ENCODE measurements at regions not wholly inside any gene's neighbourhood (a gene's known extent, or its start where the extent isn't known, plus 50 kb on each side); places are given as distances from the start of the nearest gene placed in this dataset.
"Not testable (repeated sequence)": the region's sequence is repeated elsewhere in the genome, so short reads cannot be mapped to it uniquely, and the experiment has no call there.

DNA sequence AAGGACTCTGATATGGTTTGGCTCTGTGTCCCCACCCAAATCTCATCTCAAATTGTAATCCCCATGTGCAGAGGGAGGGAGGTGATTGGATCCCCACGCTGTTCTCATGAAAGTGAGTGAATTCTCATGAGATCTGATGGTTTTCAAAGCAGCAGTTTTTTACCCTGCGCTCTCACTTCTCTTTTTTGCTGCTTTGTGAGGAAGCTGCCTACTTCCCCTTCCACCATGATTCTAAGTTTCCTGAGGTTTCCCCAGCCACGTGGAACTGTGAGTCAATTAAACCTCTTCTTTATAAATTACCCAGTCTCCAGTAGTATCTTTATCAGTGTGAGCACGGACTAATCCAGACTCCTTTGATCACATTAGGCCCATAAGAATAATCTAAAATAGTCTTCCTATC, 719.7 kb upstream of the CDH8 start:
- DNase-seq (ENCODE audit: low spot score) = no peak

GRCh38 chr16:62752854-62753253, 716.6 kb upstream of the CDH8 start:
- no peak for DNase-seq (ENCODE audit: low spot score)

GRCh38 chr16:62751218-62751617, 715.0 kb upstream of the CDH8 start:
- no peak for DNase-seq (ENCODE audit: low spot score)

DNA sequence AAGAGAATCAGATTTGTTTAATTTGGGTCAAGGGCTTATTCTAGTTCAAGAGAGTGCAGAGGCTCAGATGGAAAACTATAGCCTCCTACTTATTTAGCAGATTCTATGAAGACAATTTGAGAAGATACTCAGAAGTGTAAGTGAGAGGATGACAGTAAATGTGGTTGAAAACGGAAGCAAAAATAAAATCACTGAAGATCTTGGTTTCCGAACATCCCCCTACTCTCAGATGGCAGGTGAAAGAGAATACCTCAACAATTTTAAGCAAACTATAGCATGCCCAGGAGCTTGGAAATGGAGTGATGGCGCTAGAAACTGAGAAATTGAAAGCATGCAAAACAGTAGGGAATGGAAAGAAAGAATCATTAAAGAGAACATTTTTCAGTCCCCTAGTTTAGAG, 705.5 kb upstream of the CDH8 start:
- DNase-seq (ENCODE audit: low spot score) = no peak

DNA sequence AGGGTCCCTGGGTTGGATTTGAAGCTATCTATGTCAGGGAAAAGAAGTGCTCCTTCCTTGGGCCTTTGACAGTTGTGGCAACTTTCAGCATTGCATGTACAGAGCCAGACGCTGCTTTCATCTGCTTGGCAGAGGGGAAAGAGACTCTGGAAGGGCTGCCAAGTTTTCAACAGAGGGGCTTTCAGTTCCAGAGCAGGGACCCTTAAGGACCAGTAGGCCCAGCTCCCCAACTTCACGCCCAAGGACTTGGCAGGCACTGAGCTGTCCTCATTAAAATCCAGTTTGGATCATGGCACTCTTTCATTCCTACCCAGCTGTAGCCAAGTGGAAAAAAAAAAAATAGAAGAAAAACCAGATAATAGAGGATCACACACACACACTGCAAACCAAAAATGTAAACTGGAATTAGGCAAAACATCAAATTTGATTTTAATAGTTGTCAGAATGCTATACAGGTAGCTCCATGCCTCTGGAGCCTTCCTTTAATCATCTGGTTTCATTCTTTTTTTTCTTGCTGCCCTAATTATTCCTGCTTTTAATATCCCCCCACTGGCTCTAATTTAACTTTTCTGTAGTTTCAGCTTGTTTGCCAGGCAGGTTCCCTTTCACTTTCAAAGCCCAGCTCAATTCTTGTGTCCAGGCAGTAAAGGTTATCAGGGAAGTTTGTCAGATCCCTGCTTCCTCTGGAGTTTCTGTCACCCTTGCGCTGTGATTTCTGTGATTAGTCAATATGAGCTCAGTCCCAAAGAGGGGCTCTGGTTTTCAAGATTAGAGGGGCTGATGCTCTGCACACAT, 702.6 kb upstream of the CDH8 start:
- no peak for DNase-seq (ENCODE audit: low spot score)

DNA sequence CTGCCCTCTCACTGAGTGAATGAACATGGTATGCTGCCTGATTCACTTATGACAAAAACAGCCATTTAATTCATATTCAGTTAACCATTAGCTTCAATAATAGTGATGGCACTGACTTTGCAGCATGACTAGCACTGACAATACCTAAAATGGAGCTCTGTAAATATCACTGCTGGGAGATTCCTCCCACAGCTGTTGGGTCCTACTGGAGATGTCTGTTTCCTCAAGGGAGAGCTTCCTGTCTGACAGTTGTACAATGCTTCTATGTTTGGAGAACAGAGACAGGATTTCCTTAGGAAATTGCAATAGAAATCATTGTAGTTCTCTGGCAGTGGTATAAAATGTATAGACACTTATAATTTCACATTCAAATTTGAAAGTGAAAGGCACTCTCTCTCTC, 695.9 kb upstream of the CDH8 start:
- DNase-seq (ENCODE audit: low spot score) = no peak

DNA sequence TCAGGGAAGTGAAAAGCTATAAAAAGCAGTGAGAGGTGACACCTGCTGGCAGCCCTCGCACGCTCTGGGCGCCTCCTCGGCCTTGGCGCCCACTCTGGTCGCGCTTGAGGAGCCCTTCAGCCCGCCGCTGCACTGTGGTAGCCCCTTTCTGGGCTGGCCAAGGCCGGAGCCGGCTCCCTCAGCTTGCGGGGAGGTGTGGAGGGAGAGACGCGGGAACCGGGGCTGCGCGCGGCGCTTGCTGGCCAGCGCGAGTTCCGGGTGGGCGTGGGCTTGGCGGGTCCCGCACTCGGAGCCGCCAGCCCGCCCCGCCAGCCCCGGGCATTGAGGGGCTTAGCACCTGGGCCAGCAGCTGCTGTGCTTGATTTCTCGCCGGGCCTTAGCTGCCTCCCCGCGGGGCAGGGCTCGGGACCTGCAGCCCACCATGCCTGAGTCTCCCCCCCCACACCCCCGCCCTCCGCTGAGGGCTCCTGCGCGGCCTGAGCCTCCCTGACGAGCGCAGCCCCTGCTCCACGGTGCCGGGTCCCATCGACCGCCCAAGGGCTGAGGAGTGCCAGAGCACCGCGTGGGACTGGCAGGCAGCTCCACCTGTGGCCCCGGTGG, 688.5 kb upstream of the CDH8 start:
- not testable (repeated sequence) for DNase-seq (ENCODE audit: low spot score)

- no peak for DNase-seq (ENCODE audit: low spot score)
Measured at GRCh38 chr16:62720651-62721050, 684.4 kb upstream of the CDH8 start.

DNA sequence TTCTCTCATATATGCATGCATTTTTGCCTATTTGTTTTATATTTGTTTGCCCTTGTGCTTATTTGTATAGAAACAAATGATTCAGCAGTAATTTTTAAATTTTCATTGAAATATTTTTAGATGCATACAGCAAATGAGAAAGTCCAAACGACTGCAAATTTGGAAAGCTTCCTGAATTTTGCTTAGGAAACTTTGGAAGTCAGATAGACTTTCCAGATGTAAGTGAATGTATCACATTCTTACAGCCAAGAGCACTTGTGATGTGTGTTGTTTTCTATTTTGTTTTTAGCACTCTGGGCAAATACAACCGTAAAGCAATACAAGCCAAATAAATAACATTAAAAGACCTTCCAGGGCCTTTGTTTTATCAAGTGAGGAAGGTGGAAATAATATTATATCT, 680.8 kb upstream of the CDH8 start:
- no peak for DNase-seq (ENCODE audit: low spot score)

GRCh38 chr16:62715701-62716100, 679.5 kb upstream of the CDH8 start:
- DNase-seq (ENCODE audit: low spot score) = no peak

DNA sequence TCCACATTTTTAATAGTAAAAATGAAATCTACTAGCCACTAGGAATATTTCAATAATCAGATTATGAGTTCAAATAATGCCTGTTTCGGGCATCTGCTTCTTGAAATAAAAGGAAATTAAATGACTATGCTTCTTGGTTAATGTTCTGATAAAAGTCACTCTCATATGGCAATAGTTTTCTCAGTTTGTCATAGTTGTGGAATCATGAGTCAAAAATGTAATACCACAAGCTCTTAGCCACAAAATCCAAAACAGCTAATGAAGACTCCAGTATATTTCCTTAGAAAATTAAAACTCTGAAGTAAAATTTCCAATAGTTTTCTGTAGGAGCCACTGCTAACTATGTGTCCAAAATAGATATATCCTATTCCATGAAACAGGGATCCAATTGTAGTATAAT, 676.3 kb upstream of the CDH8 start:
- DNase-seq (ENCODE audit: low spot score) = no peak

DNA sequence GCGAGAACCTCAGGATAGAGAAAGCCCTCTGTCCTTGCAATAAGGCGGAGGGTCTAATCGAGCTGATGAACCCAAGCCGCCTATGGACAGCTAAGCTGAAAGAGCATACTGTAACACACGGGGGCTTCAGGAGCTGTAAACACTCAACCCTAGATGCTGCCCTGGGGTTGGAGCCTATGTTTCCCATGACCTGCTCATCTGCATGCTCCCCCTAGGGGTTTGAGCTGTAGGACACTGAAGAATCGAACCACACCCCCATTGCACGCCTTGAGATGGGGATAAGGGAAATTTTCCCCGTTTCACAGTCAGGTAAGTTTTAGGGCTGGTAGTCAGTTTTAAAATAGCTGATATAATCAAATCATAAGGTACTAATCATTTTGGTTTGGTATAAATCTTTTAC, 675.6 kb upstream of the CDH8 start:
- DNase-seq (ENCODE audit: low spot score) = no peak

GRCh38 chr16:62709794-62710193, 673.6 kb upstream of the CDH8 start:
- no peak for DNase-seq (ENCODE audit: low spot score)

DNA sequence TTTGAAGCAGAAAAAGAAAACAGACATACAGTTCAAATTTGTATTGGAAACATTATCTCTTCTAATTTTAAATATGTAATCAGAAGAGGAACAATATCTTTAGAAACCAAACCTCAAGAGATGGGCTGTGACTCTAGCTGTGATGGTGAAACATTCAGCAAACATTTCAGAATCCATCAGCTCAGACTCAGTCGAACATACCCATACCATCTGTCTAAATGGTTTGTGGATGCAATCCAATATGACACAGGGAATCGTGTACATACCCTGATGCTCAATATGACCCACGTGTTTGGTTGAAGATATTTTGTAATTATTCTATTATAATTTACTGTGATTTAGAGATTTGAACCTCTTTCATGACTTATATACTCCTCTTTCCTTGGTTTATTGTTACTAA, 665.2 kb upstream of the CDH8 start:
- no peak for DNase-seq (ENCODE audit: low spot score)

DNA sequence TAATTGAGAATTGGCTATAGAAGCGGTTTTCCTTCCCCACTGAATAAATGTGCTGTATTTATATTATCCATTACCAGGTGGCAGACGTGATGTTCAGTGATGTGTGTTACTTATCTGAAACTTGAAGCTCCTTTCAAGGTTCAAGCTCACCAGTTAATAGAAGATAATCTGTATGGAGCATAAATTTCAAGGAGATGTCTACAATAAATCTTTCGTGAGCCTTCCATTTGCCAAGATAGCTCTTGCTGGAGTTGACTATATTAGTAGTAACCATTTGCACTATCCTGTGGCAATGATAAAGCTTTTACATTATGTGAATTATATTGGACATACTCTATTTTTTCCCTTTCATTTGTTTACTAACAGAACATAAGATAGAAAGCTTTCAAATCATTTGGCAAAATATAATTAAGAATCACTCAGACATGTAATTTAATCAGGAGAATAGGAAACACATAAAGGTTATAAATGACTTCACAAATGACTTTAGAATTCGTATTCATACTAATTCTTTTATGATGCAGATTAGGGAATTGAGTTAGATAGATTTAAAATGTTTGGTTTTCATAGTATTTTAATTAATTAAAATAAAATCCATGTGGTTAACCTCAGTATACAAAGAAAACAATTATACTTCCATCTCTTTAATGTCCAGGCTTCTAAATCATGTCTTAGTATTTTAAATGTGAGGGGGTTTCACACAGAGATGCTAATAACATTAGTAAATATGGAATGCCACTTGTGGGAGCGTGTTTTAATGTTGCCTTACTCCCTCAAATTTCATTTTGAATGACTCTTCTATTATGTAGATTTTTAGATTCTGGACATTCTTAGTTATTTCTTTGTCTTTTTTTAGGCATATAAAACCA, 664.4 kb upstream of the CDH8 start:
- no peak for DNase-seq (ENCODE audit: low spot score)

GRCh38 chr16:62692685-62693084, 656.4 kb upstream of the CDH8 start:
- no peak for DNase-seq (ENCODE audit: low spot score)

DNA sequence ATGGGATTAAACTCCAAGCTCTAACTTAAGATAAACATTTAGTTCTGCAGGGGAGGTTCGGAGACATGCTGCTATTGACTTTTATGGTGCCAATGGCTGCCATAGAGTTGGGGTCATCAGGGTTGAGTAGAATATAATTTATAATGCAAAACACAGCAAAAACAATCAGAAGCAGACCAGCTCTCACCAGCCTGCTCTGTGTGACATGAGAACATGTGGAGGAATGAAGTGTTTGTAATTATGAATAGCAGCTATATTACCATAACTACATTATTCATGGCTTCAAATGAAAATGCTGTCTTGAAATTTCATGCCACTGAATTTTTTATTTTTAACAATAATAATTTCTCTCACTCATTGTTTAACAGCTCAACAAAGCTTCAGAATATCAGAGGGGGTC, 645.6 kb upstream of the CDH8 start:
- no peak for DNase-seq (ENCODE audit: low spot score)

DNA sequence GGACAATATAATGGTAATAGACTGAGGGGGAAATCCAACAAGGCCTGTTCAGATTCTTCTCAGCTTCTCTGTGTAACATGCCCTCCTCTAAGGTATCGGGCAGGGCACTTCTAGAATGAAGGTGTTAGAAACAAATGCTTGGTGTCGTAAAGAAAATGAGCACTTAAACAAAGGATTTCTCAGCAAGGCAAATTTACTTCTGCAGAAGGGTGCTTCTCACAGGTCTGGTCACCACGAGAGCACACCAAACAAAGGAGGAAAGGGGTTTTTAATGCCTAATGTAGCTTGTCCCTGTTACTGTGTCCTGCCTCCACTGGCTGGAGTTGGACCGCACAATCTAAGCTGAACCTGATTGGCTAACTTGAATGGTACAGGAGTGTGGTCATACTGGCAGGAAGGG, 642.6 kb upstream of the CDH8 start:
- no peak for DNase-seq (ENCODE audit: low spot score)

DNA sequence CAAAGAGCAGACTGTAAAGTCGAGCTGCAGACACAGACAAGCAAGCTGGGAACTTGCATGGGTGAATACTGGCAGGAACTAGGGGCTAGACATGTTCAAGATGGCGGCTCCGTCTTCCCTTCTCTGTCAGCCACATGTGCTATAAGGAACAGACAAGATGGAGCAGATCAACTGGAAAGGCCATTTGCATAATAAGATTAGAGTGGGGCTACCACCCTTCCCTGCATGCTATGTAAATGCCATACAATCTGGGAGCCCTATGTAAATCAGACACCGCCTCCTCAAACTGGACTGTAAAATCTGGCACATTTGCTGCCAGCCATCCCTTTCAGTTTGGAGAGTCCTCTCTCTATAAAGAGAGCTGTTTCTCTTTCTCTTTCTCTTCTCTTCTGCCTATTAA, 640.1 kb upstream of the CDH8 start:
- no peak for DNase-seq (ENCODE audit: low spot score)

DNA sequence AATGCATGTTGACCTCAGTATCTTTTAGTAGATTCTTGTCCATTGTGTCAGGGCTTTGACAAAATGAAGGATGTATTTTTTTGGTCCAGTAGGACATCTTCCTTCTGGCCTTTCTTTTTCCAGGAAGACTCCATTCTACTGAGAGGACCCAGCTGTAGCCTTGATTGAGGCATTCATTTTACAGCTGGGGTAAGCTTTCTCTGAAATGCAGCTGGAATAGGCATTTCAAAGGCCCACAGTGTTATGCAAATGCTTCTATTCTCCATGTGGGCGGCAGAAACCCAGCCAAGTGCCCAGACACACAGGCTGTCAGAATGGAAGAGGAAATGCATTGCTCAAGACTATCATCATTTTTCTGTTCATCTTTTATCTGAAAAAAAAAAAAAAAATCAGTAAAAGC, 629.0 kb upstream of the CDH8 start:
- no peak for DNase-seq (ENCODE audit: low spot score)

DNA sequence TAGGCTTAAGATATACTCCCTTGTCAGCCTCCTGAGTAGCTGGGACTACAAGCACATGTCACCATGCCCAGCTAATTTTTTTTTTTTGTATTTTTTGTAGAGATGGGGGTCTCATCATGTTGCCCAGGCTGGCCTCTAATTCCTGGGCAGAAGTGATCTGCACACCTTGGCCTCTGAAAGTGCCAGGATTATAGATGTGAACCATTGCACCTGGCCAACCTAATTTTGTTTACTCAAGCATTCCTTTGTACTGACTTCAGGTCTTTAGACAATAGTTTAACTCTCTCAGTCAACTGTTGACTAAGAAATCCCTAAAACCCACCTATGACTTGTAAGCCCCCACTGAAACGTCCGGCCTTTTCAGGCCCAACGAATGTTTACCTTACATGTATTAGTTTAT, 628.3 kb upstream of the CDH8 start:
- DNase-seq (ENCODE audit: low spot score) = no peak

DNA sequence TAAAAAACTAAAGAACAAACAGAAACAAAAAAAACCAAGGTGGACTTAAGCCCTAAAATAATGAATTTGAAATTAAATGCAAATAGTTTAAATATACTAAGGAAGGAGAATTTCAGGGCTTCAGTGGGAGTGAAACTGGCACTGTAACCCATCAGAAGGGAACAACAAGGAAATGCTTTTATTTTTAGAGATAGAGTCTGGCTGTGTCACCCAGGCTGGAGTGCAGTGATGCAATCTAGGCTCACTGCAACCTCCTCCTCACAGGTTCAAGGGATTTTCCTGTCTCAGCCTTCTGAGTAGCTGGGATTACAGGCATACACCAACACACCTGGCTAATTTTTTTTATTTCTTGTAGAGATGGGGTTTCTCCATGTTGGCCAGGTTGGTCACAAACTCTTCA, 625.2 kb upstream of the CDH8 start:
- DNase-seq (ENCODE audit: low spot score) = no peak

- no peak for DNase-seq (ENCODE audit: low spot score)
Measured at GRCh38 chr16:62657116-62657515, 620.9 kb upstream of the CDH8 start.

All from hematopoietic multipotent progenitor cell treated with erythropoietin and hydrocortisone succinate and interleukin-3 and kit ligand, for 17 days (in vitro differentiated cells).